ENCODE measurements at regions not wholly inside any gene's neighbourhood (a gene's known extent, or its start where the extent isn't known, plus 50 kb on each side); places are given as distances from the start of the nearest gene placed in this dataset.

DNA sequence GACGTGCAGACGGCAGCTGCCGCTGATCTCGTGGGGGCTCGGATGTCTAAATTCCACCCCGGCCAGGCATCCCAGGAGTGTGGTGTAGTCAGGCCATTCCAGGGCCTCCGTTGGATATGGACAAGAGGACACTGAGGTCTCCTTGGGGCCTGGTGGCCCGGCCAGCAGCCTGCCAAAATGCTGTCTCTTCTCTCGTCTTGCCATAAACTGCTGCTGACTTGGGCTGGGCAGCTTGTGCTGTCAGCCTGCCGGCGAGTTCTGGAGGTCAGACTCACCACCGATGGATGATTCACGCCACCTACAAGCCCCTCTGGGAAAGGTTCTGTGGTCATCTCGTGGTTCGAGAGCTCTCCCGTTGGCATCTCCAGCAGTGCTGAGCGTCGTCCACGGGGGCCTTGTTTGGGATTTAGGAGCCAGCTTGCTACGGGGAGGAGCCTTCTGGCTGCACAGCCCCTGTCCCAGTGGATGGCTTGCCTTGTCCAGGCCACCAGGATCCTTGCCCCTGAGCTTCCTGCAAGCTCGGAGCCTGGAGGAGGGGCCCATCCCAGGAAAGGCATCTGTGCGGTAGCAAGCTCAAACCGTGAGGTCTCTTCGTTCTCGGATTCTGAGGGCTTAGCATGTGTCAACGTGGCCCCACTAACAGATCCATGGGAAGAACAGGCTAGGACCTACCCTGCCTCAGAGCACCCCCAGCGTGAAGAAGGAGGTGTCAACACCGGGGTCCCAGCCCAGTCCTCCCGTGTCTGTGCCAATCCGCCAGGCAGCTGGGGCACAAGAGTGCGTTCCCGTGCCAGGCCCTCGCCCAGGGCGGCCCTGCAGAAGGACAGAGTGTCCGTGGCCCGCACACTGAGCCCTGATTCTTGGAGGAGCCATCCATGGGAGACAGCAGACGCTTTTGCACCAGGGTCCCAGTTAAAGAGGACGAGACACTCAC lies 1114.1 kb downstream of the BRD1 start:
- DNase-seq (ENCODE audit: low read depth) = no peak
- Histone ChIP-seq H3K4me3 (ENCODE audit: low read depth, low read length) (no peak overlapping the region), H3K36me3 (ENCODE audit: control insufficient read depth, insufficient read depth, low read length) (no peaks in the 10 kb centered on the region), H3K27me3 (ENCODE audit: control insufficient read depth, insufficient read depth, low read length) (no peaks in the 10 kb centered on the region)
- TF ChIP-seq, protein P1, sequence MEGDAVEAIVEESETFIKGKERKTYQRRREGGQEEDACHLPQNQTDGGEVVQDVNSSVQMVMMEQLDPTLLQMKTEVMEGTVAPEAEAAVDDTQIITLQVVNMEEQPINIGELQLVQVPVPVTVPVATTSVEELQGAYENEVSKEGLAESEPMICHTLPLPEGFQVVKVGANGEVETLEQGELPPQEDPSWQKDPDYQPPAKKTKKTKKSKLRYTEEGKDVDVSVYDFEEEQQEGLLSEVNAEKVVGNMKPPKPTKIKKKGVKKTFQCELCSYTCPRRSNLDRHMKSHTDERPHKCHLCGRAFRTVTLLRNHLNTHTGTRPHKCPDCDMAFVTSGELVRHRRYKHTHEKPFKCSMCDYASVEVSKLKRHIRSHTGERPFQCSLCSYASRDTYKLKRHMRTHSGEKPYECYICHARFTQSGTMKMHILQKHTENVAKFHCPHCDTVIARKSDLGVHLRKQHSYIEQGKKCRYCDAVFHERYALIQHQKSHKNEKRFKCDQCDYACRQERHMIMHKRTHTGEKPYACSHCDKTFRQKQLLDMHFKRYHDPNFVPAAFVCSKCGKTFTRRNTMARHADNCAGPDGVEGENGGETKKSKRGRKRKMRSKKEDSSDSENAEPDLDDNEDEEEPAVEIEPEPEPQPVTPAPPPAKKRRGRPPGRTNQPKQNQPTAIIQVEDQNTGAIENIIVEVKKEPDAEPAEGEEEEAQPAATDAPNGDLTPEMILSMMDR (IDR thresholded peaks at IDR 0.05; ENCODE audit: insufficient read depth, low read depth, low read length) = no peak
- ChIA-PET POLR2A (no interaction called here), CTCF (no interaction called here)

DNA sequence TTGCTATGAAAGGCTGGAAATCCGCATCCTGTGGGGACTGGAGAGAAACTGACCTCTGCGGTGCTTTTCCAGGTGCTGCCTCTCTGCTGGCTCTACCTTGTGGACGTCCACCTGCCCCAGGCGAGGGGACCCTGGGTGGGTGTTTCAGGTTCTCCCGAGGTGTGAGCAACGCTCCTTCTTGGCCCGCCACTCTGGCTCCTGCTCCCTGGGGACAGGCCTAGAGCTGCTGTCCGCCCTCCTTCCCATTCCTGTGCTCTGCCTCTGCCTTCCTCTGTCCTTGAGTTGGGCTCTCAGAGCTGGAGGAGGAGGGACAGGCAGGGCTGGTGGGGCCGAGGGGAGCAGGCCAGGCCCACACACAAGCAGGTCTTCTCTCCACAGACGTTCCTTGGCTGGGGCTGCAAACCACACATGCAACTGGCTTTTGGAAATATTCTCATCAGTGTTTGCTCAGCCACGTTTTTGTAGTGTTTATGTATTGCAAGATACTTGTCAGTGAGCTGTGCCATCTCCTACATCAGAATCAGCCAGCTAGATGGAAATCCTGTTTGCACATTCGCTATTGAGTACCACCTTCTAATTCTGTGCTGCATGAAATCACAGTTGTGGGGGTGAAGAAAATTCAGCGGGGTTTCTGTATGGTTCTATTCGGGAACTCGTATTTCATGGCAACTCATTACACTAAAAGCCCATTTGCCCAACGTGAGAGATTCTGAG lies 1115.0 kb downstream of the BRD1 start:
- TF ChIP-seq, protein P1 (IDR thresholded peaks at IDR 0.05; ENCODE audit: insufficient read depth, low read depth, low read length) = no peak
- CTCF ChIA-PET = no interaction called here
- no peaks in the 10 kb centered on the region for H3K36me3 ChIP-seq (ENCODE audit: control insufficient read depth, insufficient read depth, low read length)
- POLR2A ChIA-PET = no interaction called here
- H3K4me3 ChIP-seq (ENCODE audit: low read depth, low read length) = no peak overlapping the region
- no peak for DNase-seq (ENCODE audit: low read depth)
- H3K27me3 ChIP-seq (ENCODE audit: control insufficient read depth, insufficient read depth, low read length) = no peaks in the 10 kb centered on the region

GRCh38 chr22:48711669-48712068 lies 1116.0 kb downstream of the BRD1 start:
- CTCF ChIA-PET = interaction anchor here (0.6 kb wide), 1 partner anchor 43 kb away, joined by 3 read pairs; no protein-coding TSS in a partner anchor
- H3K4me3 ChIP-seq (ENCODE audit: low read depth, low read length) = no peak overlapping the region
- DNase-seq (ENCODE audit: low read depth) = no peak
- H3K36me3 ChIP-seq (ENCODE audit: control insufficient read depth, insufficient read depth, low read length) = no peaks in the 10 kb centered on the region
- POLR2A ChIA-PET = no interaction called here
- TF ChIP-seq, protein P1 (IDR thresholded peaks at IDR 0.05; ENCODE audit: insufficient read depth, low read depth, low read length) = no peak
- no peaks in the 10 kb centered on the region for H3K27me3 ChIP-seq (ENCODE audit: control insufficient read depth, insufficient read depth, low read length)

DNA sequence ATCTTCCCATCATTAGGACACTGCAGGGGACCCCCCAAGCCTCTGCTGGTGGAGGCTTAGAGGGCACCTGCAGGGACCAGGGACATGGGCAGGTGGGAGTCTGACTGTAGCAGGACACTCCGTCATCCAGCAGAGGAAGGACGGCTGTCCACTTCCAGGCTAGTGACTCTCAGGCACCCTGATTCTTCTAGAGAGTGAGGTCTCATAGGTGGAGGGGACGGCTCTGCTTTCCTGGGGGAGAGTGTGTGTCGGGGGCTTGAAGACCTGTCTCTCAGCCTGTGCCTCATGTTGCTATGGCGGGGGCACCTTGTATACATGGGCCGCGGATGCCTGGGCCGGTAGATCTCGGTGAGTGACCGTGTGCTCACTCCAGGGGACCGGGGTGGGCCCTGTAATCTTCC lies 1116.6 kb downstream of the BRD1 start:
- CTCF ChIA-PET = interaction anchor here (0.6 kb wide), 1 partner anchor 42 kb away, joined by 3 read pairs; no protein-coding TSS in a partner anchor
- TF ChIP-seq, protein P1 (IDR thresholded peaks at IDR 0.05; ENCODE audit: insufficient read depth, low read depth, low read length) = no peak
- Histone ChIP-seq H3K27me3 (ENCODE audit: control insufficient read depth, insufficient read depth, low read length) (no peaks in the 10 kb centered on the region), H3K4me3 (ENCODE audit: low read depth, low read length) (no peak overlapping the region), H3K36me3 (ENCODE audit: control insufficient read depth, insufficient read depth, low read length) (no peaks in the 10 kb centered on the region)
- no peak for DNase-seq (ENCODE audit: low read depth)
- POLR2A ChIA-PET = no interaction called here

GRCh38 chr22:48710410-48710809 lies 1117.3 kb downstream of the BRD1 start:
- no peak for DNase-seq (ENCODE audit: low read depth)
- POLR2A ChIA-PET = no interaction called here
- CTCF ChIA-PET = no interaction called here
- H3K4me3 ChIP-seq (ENCODE audit: low read depth, low read length) = no peak overlapping the region
- no peaks in the 10 kb centered on the region for H3K27me3 ChIP-seq (ENCODE audit: control insufficient read depth, insufficient read depth, low read length)
- no peaks in the 10 kb centered on the region for H3K36me3 ChIP-seq (ENCODE audit: control insufficient read depth, insufficient read depth, low read length)
- TF ChIP-seq, protein P1 (IDR thresholded peaks at IDR 0.05; ENCODE audit: insufficient read depth, low read depth, low read length) = no peak

Measured in BJ (cell line).